Activated CD8-positive, alpha-beta memory T cell treated with anti-CD3 and anti-CD28 coated beads for 24 hours (primary cell): ENCODE measurements at regions not wholly inside any gene's neighbourhood (a gene's known extent, or its start where the extent isn't known, plus 50 kb on each side); places are given as distances from the start of the nearest gene placed in this dataset.
"Not testable (repeated sequence)": the region's sequence is repeated elsewhere in the genome, so short reads cannot be mapped to it uniquely, and the experiment has no call there.

ENCODE experiments used
- DNase-seq: peaks from one replicate; pipeline ENCODE4 v3.0.0-alpha.2; 2020

DNA sequence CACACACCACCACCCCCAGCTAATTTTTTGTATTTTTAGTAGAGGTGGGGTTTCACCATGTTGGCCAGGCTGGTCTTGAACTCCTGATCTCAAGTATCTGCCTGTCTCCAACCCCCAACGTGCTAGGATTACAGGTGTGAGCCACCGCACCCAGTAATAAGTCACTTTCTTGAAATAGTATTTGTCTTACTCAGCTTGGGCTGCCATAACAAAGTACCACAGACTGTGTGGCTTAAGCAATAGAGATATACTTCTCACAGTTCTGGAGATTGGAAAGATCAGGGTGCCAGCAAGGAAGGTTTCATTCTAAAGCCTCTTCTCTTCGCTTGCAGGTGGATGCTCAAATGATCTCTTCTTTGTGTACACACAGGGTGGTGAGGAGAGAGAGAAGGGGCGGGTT is 99.8 kb downstream of the ARRDC3 start:
- no peak for DNase-seq

DNA sequence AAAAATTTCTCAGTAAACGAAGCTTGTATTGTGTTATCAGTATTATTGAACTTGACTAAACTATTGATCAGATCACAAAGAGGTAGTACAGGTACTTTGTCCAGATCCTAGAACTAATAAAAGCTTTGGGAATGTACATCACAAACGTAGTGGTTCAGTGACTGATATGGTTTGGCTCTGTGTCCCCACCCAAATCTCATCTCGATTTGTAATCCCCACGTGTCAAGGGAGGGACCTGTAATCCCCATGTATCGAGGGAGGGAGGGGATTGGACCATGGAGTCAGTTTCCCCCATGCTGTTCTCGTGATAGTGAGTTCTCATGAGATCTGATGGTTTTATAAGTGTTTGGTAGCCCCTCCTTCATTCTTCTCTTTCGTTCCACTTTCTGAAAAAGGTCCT is 100.9 kb downstream of the ARRDC3 start:
- no peak for DNase-seq

DNA sequence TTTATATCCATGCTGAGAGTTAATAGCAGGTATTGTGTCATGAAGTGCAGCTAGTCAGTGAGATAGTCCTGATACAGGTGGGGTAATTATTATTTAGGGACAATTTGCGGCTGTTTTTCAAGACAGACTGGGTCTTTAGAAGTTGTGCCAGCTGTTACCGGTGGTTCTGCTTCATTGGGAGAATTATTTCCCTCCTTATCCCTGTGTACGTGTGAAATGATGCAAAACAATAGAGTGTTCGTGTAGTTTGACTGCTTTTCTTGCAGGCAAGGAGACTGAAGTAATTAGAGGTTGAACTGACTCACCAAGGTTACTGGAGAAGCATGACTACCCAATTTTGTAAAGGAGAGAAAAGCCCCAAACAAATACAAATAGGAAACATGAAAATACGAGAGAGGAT is 101.7 kb downstream of the ARRDC3 start:
- no peak for DNase-seq

DNA sequence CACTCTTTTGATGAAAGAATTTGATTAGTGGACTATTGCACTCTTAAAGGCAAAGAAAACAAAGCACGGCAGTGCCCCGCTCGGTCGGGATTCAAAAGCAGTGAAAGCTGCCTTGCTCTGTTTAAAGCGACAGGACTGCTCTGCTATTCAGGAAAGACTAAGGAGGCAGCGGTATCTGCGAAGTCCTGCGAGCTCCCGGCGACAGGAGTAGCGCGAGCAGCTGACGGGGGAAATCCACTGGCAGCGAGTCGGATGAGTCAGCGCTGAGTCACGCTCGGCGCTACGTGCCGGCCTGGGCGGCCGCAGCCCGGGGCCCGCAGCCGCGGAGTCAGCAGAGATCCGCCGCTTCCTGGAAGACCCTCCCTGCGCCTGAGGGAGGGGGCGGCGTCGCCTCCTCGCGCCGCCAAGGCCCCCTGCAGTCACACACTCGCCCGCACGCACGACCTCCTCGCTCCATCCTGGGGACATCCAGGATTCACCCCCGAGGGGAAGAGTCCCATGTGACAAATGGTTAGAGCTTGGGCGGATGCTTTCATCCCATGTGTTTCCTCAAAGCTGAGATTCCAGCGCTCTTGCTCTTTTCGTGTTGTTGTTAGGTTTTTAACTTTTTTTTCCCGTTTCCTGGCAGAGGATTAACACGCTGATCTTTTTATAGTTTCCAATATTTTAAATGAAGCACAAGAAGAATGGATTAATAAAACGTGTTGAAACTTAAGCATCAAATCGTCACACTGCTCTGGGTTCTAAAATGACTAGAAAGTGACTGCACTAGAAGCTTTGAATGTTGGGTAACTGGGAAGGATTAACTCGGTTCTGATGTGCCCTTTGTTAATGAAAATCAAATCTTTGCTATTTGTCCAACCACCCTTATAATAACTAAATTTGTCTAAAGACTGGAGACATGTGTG is 102.5 kb downstream of the ARRDC3 start:
- peak; percentile 94 for DNase-seq

DNA sequence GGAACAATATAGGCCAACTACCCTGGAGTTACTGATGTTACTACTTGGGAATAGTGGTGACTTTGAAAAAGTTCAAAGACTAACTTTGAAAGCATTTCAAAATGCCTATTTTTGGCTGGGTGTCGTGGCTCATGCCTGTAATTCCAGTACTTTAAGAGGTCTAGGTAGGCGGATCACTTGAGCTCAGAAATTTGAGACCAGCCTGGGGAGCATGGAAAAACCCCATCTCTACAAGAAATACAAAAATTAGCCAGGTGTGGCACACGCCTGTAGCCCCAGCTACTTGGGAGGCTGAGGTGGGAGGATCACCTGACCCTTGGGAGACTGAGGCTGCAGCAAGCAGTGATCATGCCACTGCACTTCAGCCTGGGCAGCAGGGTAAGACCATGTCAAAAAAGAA is 105.3 kb downstream of the ARRDC3 start:
- no peak for DNase-seq

DNA sequence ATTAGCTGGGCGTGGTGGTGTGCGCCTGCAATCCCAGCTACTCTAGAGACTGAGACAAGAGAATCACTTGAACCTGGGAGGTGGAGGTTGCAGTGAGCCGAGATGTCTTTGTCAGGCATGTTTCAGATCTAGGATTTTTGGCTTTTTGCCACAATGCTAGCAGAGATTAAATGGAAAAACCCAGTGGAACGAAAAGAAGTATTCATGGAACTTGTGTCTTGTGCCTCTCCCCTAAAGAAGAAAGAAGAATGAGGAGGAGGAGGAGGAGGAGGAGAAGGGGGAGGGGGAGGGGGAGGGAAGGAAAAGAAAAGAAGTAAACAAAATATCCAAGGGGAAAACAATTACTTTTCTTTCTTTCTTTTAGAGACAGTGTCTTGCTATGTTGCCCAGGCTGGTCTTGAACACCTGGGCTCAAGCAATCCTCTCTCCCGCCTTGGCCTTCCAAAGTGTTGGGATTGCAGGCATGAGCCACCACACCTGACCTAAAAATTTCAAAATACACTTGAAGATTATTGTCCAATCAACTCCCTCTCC is 106.0 kb downstream of the ARRDC3 start:
- DNase-seq = no peak

DNA sequence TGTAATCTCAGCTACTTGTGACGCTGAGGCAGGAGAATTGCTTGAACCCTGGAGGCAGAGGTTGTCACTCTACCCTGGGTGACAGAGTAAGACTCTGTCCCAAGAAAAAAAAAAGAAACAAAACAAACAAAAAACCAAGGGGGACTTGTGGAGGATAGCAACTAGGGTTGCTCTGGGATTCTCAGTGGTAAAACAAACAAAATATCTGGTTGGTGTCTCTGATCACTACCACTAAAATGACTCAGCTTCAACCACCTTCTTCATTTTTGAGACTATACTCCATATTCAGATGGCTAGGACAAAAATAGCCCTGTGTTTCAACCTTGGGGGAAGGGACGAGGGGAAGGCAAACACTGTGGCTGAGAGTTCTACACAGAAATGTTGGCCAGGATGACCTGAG is 110.3 kb downstream of the ARRDC3 start:
- DNase-seq = no peak

DNA sequence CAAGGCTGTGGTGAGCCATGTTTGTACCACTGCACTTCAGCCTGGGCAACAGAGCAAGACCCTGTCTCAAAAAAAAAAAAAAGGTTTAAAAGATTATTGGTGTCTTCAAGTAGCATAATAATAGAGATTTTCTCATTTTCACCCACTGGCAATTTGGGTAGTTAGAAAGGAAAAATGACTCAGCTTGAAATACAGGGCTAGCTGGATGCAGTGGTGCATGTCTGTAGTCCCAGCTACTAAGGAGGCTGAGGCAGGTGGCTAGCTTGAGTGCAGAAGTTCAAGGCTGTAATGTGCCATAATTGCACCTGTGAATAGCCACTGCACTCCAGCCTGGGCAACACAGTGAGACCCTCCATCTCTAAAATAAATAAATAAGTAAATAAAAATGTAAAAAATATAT is 111.1 kb downstream of the ARRDC3 start:
- DNase-seq = no peak

DNA sequence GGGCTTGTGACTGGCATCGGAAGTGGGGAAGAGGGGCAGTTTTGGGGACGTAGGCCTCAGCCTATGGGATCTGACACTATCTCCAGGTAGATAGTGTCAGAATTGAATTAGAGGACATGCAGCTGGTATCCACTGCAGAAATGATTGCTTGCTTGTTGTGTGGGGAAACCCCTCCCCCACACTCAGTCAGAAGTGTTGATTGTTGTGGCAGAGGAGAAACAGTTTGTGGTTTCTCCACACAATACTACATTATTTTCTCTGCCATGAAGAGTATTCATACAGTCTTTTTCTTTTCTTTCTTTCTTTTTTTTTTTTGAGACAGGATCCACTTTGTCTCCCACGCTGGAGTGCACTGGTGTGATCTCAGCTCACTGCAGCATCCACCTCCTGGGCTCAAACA is 113.9 kb downstream of the ARRDC3 start:
- DNase-seq = no peak

DNA sequence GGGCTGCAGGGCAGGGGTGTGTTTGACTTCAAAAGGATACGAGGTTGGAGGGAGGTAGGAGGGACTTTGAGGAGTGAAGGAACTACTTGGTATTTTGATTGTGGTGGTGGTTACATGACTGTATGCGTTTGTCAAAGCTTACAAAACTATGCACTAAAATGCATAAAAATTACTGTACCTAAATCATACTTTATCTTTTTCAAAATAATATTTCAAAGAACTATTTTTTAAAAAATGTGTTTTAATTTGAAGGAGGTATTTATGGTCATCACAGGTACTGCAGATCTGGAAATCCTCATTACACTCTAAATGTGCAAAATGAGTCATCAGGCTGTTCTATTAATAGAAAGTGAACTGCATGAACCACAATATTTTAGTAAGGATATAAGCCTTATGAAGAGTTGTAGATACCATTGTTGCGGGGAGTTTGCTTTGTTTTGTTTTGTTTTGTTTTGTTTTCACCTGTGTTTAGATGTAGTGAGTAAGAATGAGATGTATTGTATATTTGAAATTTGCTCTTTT is 116.9 kb downstream of the ARRDC3 start:
- no peak for DNase-seq

DNA sequence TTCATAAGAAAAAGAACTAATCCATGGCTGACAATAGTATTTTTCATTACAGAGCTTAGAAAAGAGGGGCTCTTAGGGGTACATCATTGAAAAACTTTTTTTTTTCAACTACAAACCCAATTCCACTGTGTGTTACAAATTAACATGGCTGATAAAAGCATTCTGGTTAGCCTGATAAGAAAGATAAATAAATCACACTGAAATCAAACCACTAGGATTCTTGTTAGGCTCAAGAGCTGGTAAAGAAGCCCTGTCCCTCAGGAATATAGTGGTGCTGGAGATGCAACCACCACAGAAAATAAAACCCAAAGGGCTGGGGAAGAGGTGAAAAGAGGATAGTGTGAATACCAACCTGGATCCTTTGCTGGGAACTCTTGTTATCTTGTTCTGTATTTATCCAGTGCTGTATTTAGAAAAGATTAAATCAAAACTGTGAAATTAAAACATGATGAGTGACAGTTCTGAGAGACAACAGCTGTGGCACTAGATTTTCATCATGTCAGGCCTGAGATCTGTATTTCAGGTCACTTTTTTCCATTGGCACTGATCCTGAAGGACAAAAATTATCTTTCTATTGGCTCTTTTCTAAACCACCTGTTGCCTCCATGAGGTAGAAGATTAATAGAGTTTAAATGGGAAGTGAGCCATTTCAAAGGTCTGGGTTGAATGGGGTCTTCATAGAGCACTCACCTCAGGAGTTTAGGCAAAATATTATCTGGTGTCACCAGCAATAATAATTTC is 118.6 kb downstream of the ARRDC3 start:
- DNase-seq = no peak

DNA sequence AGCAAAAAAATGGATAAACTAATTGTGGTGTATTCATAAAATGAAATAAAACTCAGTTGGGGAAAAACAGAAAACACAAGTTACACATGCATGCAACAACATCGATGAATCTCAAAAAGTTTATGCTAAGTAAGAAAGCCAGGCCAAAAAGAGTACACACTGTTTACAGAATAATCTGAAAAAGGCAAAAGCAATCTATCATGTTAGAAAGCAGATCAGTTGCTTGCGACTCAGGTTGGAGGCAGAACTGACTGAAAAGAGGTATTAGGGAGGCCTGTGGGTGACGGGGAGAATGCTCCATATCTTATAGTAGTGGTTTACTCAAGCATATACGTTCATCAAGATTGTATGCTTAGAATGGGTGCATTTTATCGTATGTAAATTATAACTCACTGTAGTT is 119.2 kb downstream of the ARRDC3 start:
- DNase-seq = no peak

DNA sequence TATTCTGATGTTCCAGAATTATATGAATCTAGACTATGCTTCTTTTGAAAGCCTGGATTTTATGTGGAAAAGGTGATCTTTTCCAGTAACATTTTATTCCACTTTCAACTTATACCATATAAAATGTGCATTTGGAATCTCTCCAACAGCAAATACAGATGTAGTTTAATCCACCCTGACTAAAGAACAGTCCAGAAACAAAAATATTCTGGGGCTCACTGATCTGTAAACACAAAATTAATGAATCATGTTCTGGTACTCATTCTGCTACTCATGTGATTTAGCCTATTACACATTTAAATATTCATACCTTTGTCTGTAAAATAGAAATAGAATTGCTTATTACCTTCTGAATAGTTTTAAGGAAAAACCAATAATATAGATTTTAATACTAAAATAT is 125.8 kb downstream of the ARRDC3 start:
- no peak for DNase-seq

DNA sequence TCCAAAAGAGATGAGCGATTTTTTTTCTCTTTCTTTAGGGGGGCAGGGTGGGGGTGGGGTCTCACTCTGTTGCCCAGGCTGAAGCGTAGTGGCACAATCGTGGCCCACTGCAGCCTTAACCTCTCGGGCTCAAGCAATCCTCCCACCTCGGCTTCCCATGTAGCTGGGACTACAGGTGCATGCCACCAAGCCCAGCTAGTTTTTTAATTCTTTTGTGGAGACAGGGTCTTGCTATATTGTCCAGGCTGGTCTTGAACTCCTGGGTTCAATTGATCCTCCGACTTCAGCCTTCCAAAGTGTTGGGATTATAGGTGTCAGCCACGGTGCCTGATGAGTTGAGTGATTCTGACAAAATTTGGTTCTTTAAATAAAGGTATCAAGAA is 127.0 kb downstream of the ARRDC3 start:
- DNase-seq = no peak

DNA sequence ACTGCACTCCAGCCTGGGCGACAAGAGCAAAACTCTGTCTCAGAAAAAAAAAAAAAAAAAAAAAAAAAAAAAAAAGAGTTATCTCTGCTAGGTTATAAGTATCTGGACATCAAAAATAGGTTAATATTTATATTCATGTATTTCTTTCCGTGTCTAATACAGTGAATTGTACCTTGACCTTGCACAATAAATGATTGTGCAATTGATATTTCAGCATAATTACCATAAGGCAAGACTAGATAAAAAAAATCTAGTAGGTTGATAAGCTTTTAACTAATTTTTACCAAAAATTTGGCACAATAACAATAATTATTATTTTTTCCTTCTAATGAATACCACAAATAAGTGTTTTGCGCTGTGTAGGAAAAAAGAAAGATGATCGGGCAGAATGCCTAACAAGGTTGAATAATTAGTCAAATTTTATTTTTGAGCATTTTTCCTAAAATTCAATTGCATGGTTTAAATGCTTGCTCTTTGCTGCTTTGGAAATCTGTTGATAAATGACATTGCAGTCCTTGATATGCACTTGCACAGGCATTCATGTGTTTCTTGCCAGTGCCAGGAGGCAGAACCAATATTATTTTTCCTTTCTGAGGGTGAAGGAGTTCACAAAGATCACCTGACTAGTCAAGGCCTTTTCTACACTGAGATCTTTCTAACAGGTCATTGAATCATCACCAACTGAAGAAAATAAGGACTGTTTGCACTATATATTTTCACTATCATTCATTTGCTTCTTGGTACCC is 127.5 kb downstream of the ARRDC3 start:
- no peak for DNase-seq

DNA sequence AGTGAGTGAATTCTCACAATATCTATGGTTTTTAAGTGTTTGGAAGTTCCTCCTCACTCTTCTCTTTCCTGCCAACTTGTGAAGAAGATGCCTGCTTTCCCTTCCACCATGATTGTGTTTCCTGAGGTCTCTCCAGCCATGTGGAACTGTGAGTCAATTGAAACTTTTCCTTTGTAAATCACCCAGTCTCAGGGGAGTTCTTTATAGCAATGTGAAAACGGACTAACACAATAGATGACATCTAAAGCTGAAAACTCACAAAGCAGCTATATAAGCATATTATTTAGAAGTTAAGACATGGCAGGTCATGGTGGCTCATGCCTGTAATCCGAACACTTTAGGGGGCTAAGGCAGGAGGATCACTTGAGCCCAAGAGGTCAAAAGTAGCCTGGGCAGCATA is 130.2 kb downstream of the ARRDC3 start:
- DNase-seq = no peak

DNA sequence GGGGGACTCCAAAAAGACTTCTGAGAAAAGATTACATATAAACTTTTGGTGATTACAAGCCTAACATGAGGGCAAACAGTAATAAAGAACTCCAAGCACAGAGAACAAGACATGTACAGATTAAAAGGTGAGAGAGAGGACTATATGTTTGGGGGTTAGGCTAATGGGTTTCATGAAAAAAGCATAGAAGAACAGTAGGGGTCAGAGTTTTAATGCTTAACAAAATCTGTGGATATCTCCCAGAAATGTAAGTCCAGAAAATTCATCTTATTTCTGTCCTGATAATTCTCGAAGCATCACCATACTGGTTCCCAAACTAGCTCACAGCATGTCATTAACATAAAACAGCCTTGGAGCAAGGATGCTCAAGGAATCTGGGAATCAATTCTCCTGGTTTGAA is 137.2 kb downstream of the ARRDC3 start:
- no peak for DNase-seq

DNA sequence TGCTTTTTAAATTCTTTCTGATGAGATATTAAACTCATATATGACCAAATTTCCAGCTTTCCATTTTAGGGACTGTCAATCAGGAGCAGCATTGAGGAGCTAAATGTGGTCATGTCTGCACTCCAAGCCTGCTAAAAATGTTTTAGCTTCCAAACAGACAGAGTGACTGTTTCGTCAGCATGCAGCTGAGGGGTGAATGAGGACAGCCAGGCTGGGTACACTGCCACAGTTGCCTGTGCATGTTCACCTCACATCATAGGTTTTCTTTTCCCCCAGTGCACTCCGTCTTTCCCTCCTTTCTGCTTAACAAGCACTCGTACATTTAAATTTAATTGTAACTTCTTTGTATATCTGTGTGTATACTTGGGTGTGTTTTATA is 138.1 kb downstream of the ARRDC3 start:
- DNase-seq = no peak

DNA sequence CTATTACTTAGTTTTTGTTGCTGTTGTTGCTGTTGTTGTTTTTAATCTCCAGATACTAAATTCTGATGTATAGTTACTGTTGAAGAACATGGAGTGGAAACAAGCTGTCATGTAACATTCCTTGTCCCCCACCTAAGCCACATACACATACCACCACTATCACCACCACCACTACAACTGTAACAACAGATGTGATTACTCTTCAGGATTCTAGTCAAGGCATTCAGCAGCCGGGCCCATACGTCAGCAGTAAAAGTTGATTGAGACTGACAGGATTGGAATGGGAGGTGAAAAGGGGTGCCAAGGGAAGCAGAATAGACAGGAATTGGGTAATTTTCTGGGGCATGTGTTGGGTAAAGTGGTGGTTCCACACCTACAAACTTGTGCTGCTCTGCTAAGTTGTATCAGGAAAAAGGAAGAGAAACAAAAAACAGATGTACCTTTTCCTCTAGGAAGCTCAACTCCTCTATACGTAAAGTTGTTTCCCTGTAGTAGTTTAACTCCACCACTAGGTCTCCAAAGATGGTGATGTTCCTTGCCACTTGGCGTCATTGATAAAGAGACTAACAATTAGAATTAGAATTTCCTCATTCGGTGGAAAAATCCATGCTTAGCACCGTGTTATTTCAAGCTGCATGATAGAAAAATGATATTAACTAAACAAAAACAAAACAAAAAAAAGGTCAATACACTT is 138.6 kb downstream of the ARRDC3 start:
- no peak for DNase-seq

DNA sequence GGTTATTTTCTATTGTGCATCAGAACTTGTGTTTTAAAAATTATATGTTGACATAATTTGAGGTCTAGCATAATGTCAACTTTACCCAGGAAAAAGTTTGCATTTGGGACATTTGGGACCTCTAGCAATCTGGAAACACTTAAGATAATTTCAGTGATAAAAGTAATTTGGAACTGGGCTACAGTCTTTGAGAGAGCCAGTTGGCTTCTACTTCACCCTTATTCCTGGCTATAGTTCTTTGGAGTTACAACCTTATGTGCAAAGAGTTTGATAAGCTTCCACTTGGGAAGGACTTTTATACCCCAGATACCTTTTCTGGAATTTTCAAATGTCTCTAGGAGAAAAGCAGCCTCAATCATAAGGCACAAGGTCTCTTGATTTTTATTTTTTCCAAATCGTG is 139.3 kb downstream of the ARRDC3 start:
- DNase-seq = no peak

DNA sequence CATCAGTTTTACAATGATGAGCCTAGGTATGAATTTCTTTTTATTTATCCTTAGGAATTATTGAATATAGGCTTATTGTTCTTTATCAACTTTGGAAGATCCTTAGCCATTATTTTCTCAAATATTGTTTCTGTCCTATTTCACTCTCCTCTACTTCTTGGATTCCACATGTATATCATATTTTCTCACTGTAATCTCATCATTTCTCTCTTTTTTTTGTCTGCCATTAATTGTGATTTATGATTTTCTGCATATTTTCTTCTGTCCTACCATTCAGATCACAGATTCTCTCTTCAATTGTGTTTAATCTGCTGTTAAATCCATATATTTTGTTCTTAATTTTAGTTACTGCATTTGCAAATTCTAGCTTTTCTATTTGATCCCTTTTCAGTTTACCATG is 139.8 kb downstream of the ARRDC3 start:
- DNase-seq = no peak

DNA sequence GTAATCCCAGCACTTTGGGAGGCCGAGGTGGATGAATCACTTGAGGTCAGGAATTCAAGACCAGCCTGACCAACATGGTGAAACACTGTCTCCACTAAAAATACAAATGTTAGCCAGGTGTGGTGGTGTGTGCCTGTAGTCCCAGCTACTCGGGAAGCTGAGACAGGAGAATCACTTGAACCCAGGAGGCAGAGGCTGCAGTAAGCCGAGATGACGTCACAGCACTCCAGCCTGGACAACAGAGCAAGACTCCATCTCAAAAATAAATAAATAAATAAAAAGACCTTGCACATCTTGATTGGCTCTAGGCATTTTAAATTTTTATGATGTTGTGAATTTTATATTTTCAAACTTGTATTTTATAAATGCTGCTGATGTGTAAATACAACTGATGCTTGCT is 141.7 kb downstream of the ARRDC3 start:
- not testable (repeated sequence) for DNase-seq

DNA sequence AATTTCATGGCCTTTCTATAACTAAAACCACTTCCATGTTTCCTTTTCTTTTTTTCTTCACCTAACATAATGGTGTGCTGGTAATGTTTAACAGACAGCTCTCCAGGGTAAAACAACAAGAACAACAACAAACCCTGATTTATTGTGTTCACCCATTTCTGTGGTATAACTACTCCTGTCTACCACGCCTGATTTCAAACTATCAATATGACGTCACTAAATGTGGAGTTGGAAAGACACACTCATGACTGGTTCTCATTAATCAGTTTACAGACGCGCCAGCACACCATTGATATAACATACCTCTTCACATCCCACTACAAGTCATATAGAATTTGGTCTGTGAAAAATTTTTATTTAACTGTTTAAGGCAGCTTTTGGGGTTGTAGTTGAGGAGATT is 142.9 kb downstream of the ARRDC3 start:
- no peak for DNase-seq
